Non-pigmented ciliary epithelial cell (primary cell): ENCODE measurements at regions not wholly inside any gene's neighbourhood (a gene's known extent, or its start where the extent isn't known, plus 50 kb on each side); places are given as distances from the start of the nearest gene placed in this dataset.

Source experiments
- DNase-seq: peaks from one replicate; pipeline ENCODE4 v3.0.0-alpha.2; 2010; ENCODE audit warnings: low read depth

GRCh38 chr1:17976854-17977253 lies 130.7 kb upstream of the IGSF21 start:
- no peak for DNase-seq

GRCh38 chr1:17978016-17978415 lies 129.6 kb upstream of the IGSF21 start:
- no peak for DNase-seq

- DNase-seq, result no peak
These were observed 127.8 kb upstream of the IGSF21 start for GRCh38 chr1:17979815-17980214.

- DNase-seq, result no peak
These were observed 125.4 kb upstream of the IGSF21 start for GRCh38 chr1:17982197-17982596.

- no peak for DNase-seq
These were observed 123.0 kb upstream of the IGSF21 start for GRCh38 chr1:17984583-17984982.

- DNase-seq, result no peak
These were observed 121.4 kb upstream of the IGSF21 start for GRCh38 chr1:17986156-17986555.

- no peak for DNase-seq
These were observed 117.2 kb upstream of the IGSF21 start for GRCh38 chr1:17990401-17990800.

- DNase-seq, result no peak
These were observed 115.6 kb upstream of the IGSF21 start for GRCh38 chr1:17991996-17992395.

- no peak for DNase-seq
These were observed 114.8 kb upstream of the IGSF21 start for GRCh38 chr1:17992800-17993199.

- DNase-seq, result no peak
These were observed 113.6 kb upstream of the IGSF21 start for GRCh38 chr1:17994046-17994445.

GRCh38 chr1:17995480-17995879 lies 112.1 kb upstream of the IGSF21 start:
- DNase-seq, result no peak

- no peak for DNase-seq
These were observed 108.7 kb upstream of the IGSF21 start for GRCh38 chr1:17998889-17999288.

GRCh38 chr1:17999884-18000283 lies 107.7 kb upstream of the IGSF21 start:
- DNase-seq, result no peak

- DNase-seq, result no peak
These were observed 105.9 kb upstream of the IGSF21 start for GRCh38 chr1:18001725-18002124.

- DNase-seq, result no peak
These were observed 103.3 kb upstream of the IGSF21 start for GRCh38 chr1:18004278-18004677.

- DNase-seq, result no peak
These were observed 102.4 kb upstream of the IGSF21 start for GRCh38 chr1:18005238-18005637.

GRCh38 chr1:18007391-18008041 lies 100.1 kb upstream of the IGSF21 start:
- no peak for DNase-seq

GRCh38 chr1:18008081-18008480 lies 99.5 kb upstream of the IGSF21 start:
- DNase-seq, result no peak

GRCh38 chr1:18009055-18009454 lies 98.5 kb upstream of the IGSF21 start:
- DNase-seq, result no peak

GRCh38 chr1:18009478-18009961 lies 98.1 kb upstream of the IGSF21 start:
- no peak for DNase-seq

- DNase-seq, result no peak
These were observed 97.2 kb upstream of the IGSF21 start for GRCh38 chr1:18010408-18010807.

- no peak for DNase-seq
These were observed 96.7 kb upstream of the IGSF21 start for GRCh38 chr1:18010945-18011344.

- no peak for DNase-seq
These were observed 95.9 kb upstream of the IGSF21 start for GRCh38 chr1:18011703-18012102.

GRCh38 chr1:18012686-18013085 lies 94.9 kb upstream of the IGSF21 start:
- DNase-seq, result no peak
